Tibial nerve (tissue), 3 donors: ENCODE measurements at regions not wholly inside any gene's neighbourhood (a gene's known extent, or its start where the extent isn't known, plus 50 kb on each side); places are given as distances from the start of the nearest gene placed in this dataset.

Experiments used
- POLR2A ChIP-seq, 2 donors: fragments of 450-650 bp; IDR thresholded peaks; one replicate each; pipeline ENCODE4 v1.6.1; 2017; ENCODE audit warnings: antibody characterized with exemption in 2 of 2, mild to moderate bottlenecking in 2 of 2, moderate library complexity in 2 of 2
- TF ChIP-seq, protein P1 (sequence below), 5 experiments: fragments of 200-600 bp in 3 of 5; fragments of 450-650 bp in 2 of 5; sonication (generic) in 3 of 5; IDR thresholded peaks; one replicate each; pipeline ENCODE4 v1.5.1; 2016 to 2019; ENCODE audit warnings: antibody characterized with exemption in 5 of 5, mild to moderate bottlenecking in 3 of 5, moderate library complexity in 2 of 5

- TF ChIP-seq, protein P1, sequence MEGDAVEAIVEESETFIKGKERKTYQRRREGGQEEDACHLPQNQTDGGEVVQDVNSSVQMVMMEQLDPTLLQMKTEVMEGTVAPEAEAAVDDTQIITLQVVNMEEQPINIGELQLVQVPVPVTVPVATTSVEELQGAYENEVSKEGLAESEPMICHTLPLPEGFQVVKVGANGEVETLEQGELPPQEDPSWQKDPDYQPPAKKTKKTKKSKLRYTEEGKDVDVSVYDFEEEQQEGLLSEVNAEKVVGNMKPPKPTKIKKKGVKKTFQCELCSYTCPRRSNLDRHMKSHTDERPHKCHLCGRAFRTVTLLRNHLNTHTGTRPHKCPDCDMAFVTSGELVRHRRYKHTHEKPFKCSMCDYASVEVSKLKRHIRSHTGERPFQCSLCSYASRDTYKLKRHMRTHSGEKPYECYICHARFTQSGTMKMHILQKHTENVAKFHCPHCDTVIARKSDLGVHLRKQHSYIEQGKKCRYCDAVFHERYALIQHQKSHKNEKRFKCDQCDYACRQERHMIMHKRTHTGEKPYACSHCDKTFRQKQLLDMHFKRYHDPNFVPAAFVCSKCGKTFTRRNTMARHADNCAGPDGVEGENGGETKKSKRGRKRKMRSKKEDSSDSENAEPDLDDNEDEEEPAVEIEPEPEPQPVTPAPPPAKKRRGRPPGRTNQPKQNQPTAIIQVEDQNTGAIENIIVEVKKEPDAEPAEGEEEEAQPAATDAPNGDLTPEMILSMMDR (IDR thresholded peaks at IDR 0.05): no peak
- TF ChIP-seq POLR2A (IDR thresholded peaks at IDR 0.05): no peak
Measured at GRCh38 chr6:150470960-150471665, 102.3 kb downstream of the IYD start.
